ENCODE measurements at regions not wholly inside any gene's neighbourhood (a gene's known extent, or its start where the extent isn't known, plus 50 kb on each side); places are given as distances from the start of the nearest gene placed in this dataset.
"Not testable (repeated sequence)": the region's sequence is repeated elsewhere in the genome, so short reads cannot be mapped to it uniquely, and the experiment has no call there.

DNA sequence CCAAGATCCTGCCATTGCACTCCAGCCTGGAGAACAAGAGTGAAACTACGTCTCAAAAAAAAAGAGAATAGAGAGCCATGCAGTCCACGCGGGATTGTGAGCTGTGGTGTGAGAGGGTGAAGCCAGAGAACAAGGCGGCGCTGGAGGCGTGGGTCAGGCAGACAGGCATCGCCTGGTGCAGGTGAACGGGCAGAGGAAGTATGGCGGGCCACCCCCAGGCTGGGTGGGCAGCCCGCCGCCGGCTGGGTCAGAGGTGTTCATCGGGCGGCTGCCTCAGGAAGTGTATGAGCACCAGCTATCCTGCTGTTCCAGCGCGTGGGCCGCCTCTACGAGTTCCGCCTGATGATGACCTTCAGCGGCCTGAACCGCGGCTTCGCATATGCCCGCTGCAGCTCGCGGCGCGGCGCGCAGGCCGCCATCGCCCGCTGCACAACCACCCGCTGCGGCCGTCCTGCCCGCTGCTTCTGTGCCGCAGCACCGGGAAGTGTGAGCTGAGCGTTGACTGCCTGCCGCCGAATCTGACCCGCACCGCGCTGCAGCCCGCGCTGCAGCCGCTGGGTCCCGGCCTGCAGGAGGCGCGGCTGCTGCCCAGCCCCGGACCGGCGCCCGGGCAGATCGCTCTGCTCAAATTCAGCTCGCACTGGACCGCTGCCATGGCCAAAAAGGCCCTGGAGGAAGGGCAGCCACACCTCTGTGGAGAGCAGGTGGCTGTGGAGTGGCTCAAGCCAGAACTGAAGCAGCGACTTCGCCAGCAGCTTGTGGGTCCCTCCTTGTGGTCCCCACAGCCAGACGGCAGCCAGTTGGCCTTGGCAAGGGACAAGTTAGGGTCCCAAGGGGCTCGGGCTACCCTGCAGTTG lies 95.5 kb upstream of the PLEKHM1 start:
- TF ChIP-seq, protein P1, sequence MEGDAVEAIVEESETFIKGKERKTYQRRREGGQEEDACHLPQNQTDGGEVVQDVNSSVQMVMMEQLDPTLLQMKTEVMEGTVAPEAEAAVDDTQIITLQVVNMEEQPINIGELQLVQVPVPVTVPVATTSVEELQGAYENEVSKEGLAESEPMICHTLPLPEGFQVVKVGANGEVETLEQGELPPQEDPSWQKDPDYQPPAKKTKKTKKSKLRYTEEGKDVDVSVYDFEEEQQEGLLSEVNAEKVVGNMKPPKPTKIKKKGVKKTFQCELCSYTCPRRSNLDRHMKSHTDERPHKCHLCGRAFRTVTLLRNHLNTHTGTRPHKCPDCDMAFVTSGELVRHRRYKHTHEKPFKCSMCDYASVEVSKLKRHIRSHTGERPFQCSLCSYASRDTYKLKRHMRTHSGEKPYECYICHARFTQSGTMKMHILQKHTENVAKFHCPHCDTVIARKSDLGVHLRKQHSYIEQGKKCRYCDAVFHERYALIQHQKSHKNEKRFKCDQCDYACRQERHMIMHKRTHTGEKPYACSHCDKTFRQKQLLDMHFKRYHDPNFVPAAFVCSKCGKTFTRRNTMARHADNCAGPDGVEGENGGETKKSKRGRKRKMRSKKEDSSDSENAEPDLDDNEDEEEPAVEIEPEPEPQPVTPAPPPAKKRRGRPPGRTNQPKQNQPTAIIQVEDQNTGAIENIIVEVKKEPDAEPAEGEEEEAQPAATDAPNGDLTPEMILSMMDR (IDR thresholded peaks at IDR 0.05) = peak; percentile 17
- Histone ChIP-seq H3K4me3 (peak overlapping the region; percentile 87), H3K27ac (peak overlapping the region; percentile 69 to 88)
- not testable (repeated sequence) for DNase-seq (ENCODE audit: low spot score)

DNA sequence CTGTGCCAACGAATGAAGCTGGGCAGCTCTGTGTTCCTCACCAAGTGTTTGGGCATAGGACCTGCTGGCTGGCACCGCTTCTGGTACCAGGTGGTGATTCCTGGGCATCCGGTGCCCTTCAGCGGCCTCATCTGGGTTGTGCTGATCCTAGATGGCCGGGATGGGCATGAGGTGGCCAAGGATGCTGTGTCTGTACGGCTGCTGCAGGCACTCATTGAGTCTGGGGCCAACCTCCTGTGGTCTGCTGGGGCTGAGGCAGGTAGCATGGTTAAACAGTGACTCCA lies 96.1 kb upstream of the PLEKHM1 start:
- not testable (repeated sequence) for DNase-seq (ENCODE audit: low spot score)
- peak overlapping the region; percentile 87 for H3K4me3 ChIP-seq
- H3K27ac ChIP-seq = peak overlapping the region in 1 of 2 donors; percentile 88

DNA sequence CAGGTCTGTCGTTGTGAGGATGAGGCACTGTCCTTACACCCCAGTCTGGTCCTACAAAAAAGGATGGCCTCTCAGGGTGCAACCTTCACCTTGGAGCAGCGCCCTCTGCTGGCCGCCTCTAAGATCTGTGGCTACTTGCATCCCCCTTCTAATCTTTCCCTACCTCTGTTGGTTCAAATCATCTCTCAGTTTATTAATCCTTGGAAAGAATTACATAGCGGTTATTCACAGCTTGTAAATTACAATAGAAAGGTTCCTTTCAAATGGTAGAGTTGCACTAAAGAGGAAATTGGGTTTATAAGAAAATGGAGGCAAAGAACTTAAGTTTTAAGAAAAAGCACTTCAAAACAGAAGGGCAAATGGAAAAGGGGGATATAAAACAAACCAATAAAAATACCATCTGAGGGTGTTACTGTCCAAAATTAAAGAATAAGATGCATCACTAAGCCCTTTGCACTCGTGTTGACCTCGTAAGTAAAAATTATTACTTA lies 102.0 kb upstream of the PLEKHM1 start:
- DNase-seq (ENCODE audit: low spot score); H3K4me3 ChIP-seq; H3K27ac ChIP-seq: not testable (repeated sequence)
- TF ChIP-seq, protein P1 (IDR thresholded peaks at IDR 0.05) = peak; percentile 49

DNA sequence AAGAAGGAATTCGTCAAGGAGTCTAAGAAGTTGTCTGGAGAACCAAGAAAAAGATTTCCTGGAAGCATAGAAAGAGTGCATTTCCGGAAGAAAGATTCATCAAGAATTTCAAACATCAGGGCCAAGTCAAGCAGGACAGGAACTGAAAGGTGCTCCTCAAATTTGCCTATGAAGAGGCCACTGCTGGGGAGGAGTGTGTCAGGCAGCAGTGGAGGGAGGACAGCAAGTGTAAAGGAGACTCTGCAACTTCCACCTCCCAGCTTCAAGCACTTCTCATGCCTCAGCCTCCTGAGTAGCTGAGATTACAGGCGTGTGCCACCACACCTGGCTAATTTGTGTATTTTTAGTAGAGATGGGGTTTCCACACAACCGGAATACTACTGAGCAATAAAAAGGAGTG lies 105.8 kb upstream of the PLEKHM1 start:
- DNase-seq (ENCODE audit: low spot score); H3K27ac ChIP-seq; H3K4me3 ChIP-seq: not testable (repeated sequence)

DNA sequence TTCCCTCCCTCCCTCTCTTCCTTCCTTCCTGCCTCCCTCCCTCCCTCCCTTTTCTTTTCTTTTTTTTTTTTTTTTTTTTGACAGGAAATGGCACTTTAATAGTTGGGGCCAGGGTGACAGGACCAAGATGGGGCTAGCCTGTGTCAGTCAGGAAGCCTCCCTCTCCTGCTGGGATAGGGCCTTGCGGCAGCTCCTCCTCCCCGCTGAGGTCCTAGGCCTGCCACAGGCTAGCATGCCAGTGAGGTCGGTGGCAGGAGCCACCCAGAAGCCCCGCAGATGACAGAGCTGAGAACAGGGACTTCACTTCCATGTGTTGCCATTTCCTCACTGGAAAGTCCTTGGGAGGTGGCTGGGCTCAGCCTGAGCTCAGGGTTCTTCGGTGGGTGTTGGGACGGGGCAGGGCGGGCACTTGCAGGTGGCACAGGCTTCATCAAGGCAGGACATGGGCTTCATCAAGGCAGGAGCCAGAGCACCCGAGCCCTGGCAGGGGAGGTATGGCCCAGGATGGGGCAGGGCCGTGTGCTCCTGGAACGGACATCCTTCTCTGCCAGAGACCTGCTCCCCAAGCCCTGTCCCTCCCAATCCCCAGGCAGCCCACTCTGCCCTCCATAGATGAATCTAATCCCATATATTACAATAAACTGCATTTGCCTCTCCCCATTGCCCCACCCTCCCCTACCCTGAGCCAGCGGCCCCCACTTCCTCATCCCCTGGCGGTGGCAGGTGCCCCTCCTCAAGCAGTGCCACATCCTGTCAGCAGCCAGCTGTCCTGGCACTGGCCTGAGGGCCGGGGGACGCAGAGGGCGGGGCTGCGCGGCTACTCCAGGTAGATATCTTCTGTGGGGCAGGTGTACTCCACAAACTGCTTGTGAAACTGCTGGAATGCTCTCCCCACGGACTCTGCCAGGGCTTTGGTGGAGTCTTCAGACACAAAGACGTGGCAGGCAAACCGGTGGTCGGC lies 109.8 kb upstream of the PLEKHM1 start:
- DNase-seq (ENCODE audit: low spot score); H3K27ac ChIP-seq; H3K4me3 ChIP-seq: not testable (repeated sequence)

DNA sequence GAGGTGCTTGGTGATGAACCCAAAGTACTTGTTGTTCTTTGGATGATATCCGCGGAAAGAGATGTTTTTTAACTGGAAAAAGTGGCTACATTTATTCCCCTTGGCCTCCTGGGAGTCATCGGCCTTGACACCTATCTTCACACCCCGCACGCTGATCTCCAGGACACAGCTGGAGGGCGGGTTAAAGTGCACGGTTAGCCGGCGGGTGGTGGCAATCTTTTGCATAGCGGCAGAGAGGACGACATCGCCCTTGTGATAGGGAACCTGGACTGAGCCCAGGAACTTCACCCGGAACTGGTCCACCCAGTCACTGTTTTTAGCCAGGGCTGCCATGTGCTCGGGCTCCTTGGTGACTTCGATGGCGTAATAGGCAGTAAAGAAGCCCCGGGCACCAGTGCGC lies 110.5 kb upstream of the PLEKHM1 start:
- not testable (repeated sequence) for DNase-seq (ENCODE audit: low spot score); H3K27ac ChIP-seq; H3K4me3 ChIP-seq

DNA sequence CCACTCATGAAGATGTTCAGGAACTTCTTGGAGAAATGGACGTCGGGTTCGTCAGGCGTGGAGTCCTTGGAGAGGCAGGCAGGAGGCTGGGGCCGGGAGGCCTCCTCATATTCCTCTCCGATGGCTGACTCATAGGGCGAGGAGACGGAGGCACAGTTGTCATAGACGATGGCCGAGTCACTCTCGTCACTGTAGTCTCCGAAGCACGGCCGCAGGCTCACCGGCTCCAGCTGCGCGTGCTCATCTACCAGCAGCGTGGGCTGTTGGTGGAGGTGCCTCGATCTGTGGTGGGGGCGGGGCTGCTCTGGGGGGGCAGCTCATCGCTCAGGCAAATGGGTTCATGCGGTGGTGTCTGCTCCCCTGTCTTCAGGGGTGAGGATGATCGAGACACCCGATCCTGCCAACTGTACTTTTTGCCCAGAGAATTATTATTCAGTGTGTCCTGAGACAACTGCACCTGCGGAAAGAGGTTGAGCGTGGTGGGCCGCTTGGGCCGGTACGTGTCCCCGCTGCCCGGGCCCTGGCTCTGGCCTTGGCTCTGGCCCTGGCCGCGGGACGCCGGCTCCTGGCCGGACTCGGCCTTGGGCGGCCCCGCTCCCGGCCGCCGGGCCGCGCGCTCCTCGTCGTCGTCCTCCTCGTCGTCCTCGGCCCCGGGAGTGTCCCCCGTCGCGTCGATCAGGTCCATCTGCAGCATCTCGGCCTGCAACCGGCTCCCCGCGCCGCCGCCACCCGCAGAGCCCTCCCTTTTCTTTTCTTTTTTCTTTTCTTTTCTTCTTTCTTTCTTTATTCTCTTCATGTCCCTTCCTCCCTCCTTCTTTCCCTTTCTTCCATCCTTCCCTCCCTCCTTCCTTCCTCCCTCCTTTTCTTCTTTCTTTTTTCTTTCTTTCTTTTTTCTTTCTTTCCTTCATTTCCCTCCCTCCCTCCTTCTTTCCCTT lies 111.4 kb upstream of the PLEKHM1 start:
- DNase-seq (ENCODE audit: low spot score); H3K4me3 ChIP-seq; H3K27ac ChIP-seq: not testable (repeated sequence)

DNA sequence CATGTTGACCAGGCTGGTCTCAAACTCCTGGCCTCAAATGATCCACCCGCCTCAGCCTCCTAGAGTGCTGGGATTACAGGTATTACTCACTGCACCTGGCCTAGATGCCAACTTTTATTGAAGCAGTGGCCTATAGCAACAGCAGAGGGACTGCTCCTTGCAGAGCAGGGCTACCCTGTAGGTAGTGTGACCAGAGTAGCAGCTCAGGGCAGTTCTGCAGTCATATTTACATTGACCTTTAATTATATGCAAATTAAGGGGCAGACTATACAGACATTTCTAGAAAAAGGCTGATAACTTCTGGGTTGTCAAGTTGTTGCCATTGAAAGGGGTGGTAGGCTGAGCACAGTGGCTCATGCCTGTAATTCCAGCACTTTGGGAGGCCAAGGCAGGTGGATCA lies 115.2 kb upstream of the PLEKHM1 start:
- DNase-seq (ENCODE audit: low spot score); H3K27ac ChIP-seq; H3K4me3 ChIP-seq: not testable (repeated sequence)

DNA sequence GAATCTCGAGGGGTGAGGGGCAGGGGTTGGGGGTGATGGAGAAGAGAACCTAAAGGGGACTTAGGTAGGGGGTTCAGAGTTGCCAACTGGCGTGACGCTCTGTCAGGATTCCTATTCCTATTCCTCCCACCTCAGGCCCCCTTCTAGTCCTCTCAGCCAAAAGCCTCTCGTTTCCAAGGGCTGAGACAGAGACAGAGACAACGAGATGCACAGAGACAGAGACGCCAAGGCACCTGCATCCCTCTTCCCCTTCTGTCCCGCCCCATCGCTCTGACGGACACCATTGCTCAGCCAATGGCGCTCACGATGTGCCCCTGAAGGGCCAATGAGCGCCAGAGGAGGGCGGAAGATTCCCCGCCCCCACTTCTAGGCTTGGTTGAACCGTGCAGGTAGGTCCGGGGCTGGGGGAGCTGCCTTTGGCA lies 129.5 kb upstream of the PLEKHM1 start:
- peak overlapping the region; percentile 93 for H3K4me3 ChIP-seq
- not testable (repeated sequence) for DNase-seq (ENCODE audit: low spot score)
- H3K27ac ChIP-seq = peak overlapping the region in 1 of 2 donors; percentile 47

DNA sequence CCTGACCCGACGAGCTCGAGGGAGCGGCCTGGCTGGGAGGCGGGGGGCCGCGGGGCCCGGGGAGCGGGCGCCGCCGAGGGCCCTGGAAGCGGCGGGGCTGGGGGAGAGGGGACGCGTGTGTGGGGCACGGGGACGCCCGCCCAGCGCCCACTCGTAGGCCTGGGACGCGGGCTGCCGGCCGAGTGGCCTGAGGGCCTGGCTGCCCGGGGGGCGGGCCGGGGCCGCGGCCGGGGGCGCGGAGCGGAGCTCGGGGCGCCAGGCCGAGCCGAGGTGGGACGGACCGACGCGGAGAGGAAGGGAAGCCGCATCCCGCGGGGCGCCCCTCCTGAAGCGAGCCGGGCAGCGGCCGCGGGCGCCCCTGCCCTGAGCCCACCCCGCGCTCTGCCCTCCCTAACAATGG lies 129.9 kb upstream of the PLEKHM1 start:
- peak overlapping the region; percentile 93 for H3K4me3 ChIP-seq
- peak overlapping the region in 1 of 2 donors; percentile 47 for H3K27ac ChIP-seq
- not testable (repeated sequence) for DNase-seq (ENCODE audit: low spot score)

DNA sequence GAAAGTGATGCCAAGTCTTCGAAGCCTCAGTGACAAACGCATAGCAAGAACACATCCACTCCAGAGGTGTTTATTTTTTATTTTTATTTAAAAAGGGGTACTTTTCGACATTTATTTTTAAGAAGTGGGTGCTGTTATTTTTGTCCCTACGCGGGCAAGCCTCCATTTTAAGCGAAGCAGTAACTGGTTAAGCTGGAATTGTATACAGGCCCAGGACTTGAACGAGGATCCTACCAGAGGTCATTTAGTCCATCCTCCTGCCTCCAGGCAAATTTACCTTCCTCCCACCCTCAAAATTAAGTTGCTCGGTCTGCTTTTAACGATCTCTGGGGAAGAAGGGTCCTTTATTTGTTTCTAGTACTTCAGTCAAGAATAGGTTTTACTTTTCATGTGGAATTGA lies 130.6 kb upstream of the PLEKHM1 start:
- H3K4me3 ChIP-seq; DNase-seq (ENCODE audit: low spot score); H3K27ac ChIP-seq: not testable (repeated sequence)

DNA sequence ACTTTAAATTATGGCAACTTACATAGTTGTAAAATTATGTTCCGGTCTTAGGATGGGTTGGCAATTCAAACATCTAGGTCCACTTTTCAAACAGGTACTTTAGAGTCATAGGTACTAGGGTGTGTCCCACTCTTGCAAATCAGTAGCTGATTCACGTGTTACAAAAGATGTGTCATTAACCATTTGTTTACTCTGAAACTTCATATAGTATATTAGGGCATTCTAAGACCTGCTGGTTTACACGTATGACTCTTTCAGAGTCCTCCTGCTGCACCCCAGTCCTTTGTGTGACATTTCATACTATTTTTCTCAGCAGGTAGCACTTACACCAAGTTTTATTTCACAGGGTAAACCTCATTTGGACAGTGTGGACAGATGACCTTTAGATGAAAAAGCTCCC lies 131.8 kb upstream of the PLEKHM1 start:
- H3K4me3 ChIP-seq; DNase-seq (ENCODE audit: low spot score); H3K27ac ChIP-seq: not testable (repeated sequence)

All from coronary artery (tissue), 2 donors.